ENCODE measurements at regions not wholly inside any gene's neighbourhood (a gene's known extent, or its start where the extent isn't known, plus 50 kb on each side); places are given as distances from the start of the nearest gene placed in this dataset.

DNA sequence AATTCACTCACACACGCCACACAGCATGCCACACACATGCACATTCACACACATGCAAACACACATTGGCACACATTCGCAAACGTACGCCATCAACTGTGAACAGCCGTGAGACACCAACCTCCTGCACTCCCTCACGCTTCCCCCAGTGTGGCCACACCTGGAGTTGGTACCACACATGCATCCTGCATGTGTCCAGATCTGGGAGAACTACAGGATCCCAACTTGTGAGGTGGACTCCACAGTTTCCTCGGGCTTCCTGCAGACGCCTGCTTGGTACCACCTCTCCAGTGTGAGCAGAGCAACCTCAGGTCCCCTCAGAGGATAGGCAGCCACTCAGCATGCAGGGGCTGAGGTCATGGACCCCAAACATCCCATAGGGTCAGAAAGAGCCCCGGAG, 239.0 kb downstream of the EIPR1 start:
- no peak for DNase-seq
- intact Hi-C loops (cut with DNase I) = no loop called here

DNA sequence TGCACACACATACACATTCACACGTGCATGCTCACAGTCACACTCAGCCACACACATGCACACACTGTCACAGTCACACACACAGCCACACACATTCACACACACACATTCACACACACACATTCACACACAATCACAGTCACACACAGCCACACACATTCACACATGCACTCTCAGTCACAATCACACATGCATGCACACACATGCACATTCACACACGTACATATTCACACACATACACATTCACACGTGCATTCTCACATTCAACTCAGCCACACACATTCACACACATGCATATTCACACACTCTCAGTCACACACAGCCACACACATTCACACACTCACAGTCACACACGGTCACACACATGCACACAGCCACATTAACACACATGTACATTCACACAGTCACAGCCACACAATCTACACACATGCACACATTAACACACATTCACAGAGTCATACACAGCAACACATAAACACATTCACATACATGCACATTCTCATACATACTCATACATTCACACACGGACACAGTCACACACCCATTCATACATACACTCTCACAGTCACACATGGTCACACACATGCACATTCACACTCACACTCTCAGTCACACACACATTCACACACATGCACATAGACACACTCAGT, 239.8 kb downstream of the EIPR1 start:
- DNase-seq = no peak
- intact Hi-C loops (cut with DNase I) = no loop called here

- intact Hi-C loops (cut with DNase I) = no loop called here
- DNase-seq = no peak
Measured at GRCh38 chr2:3135676-3136075, 241.9 kb downstream of the EIPR1 start.

GRCh38 chr2:3134026-3134571, 243.5 kb downstream of the EIPR1 start:
- intact Hi-C loops (cut with DNase I) = no loop called here
- DNase-seq = no peak

DNA sequence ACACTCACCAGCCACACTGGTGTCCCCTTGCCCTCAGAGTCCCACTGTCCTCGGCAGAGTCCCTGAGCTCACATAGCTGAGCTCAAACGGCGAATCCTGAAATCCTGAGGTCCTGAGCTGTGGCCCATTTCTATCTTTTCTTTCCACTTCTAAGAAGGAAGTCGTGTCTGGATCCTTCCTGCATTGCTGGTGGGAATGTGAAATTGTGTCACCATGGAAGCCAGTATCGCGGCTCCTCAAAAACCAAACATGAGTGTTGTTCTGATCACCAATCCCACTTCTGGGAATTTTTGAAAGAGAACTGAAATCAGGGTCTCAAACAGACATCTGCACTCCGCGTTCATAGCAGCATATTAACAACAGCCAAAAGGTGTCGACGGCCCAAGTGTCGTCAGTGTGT, 244.7 kb downstream of the EIPR1 start:
- intact Hi-C loops (cut with DNase I) = no loop called here
- no peak for DNase-seq

DNA sequence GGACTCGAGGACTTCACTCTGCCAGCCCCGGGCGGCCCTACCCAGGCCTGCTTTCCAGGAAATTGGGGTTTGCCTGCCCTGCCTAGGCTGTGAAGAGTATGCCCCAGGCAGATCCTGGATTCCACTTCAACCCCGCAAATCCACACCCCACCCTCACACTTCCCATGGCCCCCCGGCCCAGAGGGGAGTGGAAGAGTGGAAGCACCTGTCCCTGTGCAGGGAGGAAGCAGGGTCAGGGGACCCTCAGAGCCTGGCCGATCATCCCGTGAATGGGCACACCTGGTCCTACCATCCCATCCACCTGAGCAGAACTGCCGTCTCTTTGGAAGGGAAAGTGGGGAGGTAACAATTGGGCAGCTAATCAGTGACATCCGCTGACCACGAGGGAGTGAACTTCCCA, 245.2 kb downstream of the EIPR1 start:
- no peak for DNase-seq
- intact Hi-C loops (cut with DNase I) = no loop called here

GRCh38 chr2:3131636-3132326, 245.8 kb downstream of the EIPR1 start:
- DNase-seq = peak in 8 of 10 donors; percentile 48 to 94 (median 66)
- intact Hi-C loops (cut with DNase I) = no loop called here

DNA sequence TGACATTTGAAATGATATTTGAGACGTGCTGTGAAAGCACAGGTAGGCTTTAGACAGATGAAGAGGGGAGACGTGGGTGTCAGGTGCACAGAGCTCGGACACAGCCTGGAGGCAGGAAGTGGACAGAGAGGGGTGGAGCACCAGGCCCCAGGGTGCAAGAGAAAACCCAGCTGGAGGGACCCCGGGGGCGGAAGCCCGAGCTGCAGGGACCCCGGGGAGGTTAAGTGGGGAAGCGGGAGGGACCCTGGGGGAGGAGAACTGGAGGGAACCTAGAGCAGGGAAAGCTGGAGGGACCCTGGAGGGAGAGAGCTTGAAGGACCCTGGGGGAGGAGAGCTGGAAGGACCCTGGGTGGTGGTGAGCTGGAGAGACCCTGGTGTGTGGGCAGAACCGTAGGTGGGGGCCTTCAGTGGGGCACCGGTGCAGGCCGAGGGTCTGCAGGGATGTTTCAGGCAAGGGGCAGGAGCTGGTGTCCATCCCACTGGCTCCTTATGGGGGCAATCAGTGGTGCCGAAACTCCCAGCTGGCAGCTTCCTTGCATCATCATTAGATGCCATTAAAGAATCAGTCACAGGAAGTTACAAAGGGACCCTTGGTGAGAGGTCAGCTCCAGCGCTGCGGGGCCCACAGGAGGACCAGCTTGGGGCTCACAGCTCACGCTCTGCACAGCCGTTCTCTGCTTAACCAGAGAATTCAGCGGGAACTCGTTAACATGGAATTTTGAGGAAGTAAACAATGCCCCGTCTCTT, 246.6 kb downstream of the EIPR1 start:
- intact Hi-C loops (cut with DNase I) = no loop called here
- DNase-seq = peak in 1 of 10 donors; percentile 52

DNA sequence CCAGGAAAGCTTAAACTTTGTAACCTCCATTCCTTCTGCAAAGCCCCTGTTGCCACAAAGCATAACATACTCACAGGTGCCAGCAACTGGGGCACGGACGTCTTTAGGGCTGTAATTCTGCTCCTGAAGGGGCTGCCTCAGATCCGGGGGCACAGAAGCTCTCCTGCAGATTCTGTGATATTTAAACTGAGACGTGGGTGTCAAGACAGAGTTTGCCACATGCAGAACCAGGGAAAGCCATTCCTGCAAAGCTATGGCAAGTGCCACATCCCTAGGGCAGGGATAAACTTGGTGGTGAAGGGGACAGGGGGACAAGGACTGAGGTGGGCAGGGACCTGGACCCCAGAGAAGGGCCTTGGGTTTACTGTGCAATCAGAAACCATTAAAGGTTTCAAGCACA, 247.2 kb downstream of the EIPR1 start:
- intact Hi-C loops (cut with DNase I) = no loop called here
- DNase-seq = peak in 1 of 10 donors; percentile 78

DNA sequence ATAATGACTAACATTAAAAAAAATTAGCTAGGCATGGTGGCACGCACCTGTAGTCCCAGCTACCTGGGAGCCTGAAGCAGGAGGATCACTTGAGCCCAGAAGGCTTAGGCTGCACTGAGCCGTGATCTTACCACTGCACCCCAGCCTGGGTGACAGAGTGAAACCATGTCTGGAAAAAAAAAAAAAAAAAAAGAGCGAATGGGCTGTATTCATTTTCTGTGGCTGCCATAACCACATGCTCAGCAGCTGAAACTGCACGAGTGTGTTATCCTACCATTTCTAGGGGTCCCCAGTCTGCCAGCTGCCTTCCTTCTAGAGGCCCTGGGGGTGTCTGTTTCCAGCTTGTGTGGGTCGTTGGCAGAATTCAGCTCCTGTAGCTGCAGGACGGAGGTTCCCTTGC, 247.8 kb downstream of the EIPR1 start:
- intact Hi-C loops (cut with DNase I) = no loop called here
- no peak for DNase-seq

DNA sequence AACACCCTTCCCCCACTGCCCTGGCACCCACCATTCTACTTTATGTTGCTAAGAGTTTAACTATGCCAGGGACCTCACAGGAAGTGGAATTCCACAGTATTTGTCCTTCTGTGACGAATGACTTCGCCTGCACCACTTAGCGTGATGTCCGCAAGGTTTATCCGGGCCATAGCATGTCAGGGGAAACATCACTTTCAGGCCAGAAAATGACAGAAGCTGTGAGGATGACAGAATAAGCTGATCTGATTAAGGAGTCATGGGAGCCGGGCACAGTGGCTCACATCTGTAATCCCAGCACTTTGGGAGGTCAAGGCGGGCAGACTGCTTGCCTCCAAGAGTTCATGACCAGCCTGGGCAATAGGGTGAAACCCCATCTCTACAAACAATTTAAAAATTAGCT, 248.8 kb downstream of the EIPR1 start:
- DNase-seq = no peak
- intact Hi-C loops (cut with DNase I) = no loop called here

GRCh38 chr2:3127710-3128109, 249.9 kb downstream of the EIPR1 start:
- intact Hi-C loops (cut with DNase I) = no loop called here
- peak in 1 of 10 donors; percentile 74 for DNase-seq

DNA sequence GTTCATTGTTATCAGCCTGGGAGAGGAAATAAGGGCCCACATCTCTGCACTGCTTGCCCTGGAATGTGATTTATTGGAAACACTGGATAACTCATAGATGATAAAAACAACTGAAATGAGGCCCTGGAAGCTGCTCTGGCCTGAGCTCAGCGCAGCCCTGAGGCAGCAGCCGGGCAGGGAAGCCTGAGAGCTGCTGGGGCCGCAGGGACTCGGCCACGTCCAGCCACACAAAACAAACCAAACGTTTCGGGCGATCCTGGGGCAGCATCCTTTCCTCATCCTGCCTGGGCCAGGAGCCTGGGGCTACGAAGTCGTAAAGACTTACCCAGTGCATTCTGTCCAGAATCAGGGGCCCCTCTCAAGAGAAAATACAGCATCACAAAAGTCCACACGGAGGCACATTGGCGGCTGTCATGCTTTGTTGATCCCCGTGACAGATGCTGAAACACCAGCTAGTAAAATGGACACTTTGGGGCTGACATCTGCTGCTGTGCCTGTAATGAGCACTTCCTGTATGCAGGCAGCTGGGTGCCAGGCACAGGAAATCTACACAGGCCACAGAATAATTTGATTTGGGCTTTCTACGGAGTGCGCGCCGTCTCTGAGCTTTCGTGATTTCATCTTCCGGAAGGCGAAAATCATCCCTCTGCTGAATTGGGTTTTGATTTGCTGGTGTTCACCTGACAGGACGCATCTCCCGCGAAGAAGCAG, 250.6 kb downstream of the EIPR1 start:
- intact Hi-C loops (cut with DNase I) = no loop called here
- DNase-seq = peak in 1 of 10 donors; percentile 57

DNA sequence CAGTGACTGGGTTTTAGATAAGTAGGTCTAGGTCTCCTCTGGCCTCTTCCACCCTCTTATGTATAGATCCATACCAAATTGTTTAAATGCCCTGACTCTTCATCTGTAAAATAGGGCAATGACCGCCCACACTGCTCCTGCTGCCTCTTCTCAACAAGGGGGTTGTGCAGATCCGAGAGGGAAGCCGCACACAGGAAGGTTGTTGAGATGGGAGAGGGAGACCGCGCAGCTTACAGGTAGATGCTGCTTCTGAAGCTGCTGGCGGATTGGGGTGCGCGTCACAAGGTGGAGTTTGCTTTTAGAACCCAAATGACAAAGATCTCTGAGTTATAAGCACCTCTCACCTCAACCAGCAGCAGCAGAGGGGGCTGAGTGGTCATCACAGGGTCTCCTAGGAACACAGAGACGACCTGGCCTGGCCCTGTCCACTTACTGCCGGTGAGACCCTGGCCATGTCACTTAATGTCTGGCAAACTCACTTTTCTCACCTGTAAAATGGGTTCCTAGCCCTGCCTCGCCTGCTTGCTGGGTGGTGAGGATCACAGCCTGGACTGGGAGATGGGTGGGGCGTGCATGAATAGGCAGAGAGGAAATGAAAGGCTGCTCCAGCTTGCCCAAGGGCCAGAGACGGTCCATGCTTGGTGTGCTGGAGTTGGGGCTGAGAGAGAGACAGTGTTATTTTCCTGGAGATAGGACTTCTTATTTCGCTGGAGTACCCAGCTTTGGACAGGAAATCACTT, 251.3 kb downstream of the EIPR1 start:
- intact Hi-C loops (cut with DNase I) = no loop called here
- DNase-seq = peak in 1 of 10 donors; percentile 72

GRCh38 chr2:3125761-3126130, 251.9 kb downstream of the EIPR1 start:
- DNase-seq = peak in 1 of 10 donors; percentile 65
- intact Hi-C loops (cut with DNase I) = no loop called here

DNA sequence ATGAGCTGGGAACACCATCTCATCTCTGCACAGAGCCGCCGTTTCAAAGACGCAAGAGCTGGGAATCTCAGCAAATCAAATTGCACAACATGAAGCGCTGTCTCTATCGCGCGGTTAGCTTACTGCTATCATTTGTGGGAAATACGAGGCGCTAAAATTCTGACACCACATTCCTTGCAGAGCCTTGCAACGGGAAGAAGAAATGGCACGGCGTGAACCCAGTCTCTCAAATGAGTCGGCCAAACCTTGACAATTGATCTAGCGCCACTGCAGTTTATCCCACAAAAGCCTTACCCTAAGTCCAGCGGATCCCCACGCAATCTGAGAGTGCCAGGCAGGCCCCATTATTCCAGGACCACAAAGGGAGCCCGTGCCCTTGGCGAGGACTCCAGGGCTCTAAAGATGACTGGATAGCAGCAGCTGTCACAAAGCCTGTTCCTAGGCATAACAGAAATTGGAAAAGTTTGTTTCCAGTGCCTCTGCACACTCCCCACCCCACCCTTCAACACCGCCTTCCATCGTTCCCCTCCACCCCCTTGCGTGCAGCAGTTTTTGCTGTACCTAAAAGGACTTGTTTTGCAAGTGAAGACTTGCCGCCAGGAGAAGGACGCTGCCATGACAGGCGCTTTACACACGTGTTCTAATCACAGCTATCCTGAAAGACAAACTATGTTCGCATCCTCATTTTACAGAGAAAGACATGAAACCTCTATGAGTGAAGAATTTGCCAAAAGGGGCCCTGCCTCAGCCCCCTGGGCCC, 252.4 kb downstream of the EIPR1 start:
- no peak for DNase-seq
- intact Hi-C loops (cut with DNase I) = no loop called here

DNA sequence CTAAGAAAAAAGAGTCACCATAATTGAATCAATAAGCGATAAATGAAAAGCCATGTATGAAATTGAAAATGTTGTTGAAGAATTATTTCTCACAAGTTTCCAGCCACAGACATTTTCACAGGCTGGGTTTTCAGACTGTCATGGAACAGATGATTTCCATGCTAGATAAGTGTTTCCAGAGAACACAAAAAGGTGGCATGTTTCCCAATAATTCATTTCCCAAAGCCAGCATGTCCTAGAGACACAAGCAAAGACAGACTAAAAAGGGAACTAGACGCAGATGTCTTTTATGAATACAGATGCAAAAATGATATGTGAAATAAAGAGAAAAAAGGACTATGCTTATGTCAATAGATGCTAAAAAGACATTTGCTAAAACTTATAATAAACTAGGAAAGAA, 255.1 kb downstream of the EIPR1 start:
- intact Hi-C loops (cut with DNase I) = no loop called here
- no peak for DNase-seq

DNA sequence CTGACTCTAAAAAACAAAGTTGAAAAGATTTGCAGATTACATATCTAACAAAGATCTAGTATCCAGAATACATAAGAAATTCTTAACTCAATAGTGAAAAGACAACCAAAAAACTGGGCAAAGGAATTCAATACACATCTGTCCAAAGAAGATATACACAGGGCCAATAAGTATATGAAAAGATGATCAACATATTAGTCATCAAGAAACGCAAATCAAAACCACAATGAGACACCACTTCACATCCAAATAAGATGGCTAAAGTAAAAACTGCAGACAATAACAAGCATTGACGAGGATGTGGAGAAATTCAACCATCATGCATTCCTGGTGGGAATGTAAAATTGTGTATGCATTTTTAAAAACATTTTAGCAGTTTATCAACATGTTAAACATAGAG, 256.0 kb downstream of the EIPR1 start:
- DNase-seq = no peak
- intact Hi-C loops (cut with DNase I) = no loop called here

DNA sequence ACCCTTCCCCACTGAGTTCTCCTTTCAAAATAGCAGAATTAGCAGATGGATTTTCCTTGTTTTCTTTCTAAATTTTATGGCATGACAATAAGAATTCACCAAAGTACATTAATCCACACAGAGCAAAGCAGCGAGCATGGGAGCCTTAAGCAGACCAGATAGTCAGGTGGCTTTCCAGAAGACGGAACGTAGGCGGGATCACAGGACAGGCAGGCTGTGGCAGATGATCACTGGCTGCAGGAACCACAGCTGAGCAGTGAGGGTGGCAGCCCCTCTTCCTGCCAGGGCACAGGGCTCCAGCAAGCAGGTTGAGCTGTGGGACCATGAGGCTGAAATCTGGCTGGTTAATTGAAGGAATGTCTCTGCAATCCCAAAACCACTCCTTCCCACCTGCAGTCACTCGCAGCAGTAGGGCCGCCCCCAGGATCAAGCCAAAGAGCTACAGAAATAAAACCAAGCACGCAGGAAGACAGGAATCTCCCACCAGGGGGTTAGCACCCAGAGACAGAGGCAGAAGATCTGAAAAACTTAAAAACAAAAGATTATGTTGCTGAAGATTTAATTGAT, 259.9 kb downstream of the EIPR1 start:
- DNase-seq = peak in 1 of 10 donors; percentile 35
- intact Hi-C loops (cut with DNase I) = no loop called here

Measured in posterior cingulate gyrus (tissue), 11 donors.